NCI-H146 treated with DMSO at 0.1 percent for 48 hours (cell line): ENCODE measurements at regions not wholly inside any gene's neighbourhood (a gene's known extent, or its start where the extent isn't known, plus 50 kb on each side); places are given as distances from the start of the nearest gene placed in this dataset.
"Not testable (repeated sequence)": the region's sequence is repeated elsewhere in the genome, so short reads cannot be mapped to it uniquely, and the experiment has no call there.

Experiments
- DNase-seq: peaks from one replicate; lab custom pipeline; 2025; ENCODE audit not compliant: unreplicated experiment; lab: John Stamatoyannopoulos, UW

- not testable (repeated sequence) for DNase-seq
Observed at GRCh38 chr9:42370172-42370571, 186.7 kb downstream of the SPATA31A6 start.

- not testable (repeated sequence) for DNase-seq
Observed at GRCh38 chr9:42371417-42371816, 188.0 kb downstream of the SPATA31A6 start.

GRCh38 chr9:42377530-42378417 lies 194.3 kb downstream of the SPATA31A6 start:
- DNase-seq, result not testable (repeated sequence)

GRCh38 chr9:42378418-42378815 lies 195.0 kb downstream of the SPATA31A6 start:
- DNase-seq, result no peak

GRCh38 chr9:42379602-42380001 lies 196.1 kb downstream of the SPATA31A6 start:
- not testable (repeated sequence) for DNase-seq

- DNase-seq, result not testable (repeated sequence)
Observed at GRCh38 chr9:42384585-42384984, 201.1 kb downstream of the SPATA31A6 start.

- not testable (repeated sequence) for DNase-seq
Observed at GRCh38 chr9:42385574-42386120, 202.2 kb downstream of the SPATA31A6 start.

- DNase-seq, result no peak
Observed at GRCh38 chr9:42386477-42386876, 203.0 kb downstream of the SPATA31A6 start.

- no peak for DNase-seq
Observed at GRCh38 chr9:42388146-42388690, 204.8 kb downstream of the SPATA31A6 start.

GRCh38 chr9:42388846-42389245 lies 205.4 kb downstream of the SPATA31A6 start:
- DNase-seq, result no peak

- not testable (repeated sequence) for DNase-seq
Observed at GRCh38 chr9:42392773-42393455, 209.5 kb downstream of the SPATA31A6 start.

GRCh38 chr9:42396318-42396717 lies 212.9 kb downstream of the SPATA31A6 start:
- no peak for DNase-seq

GRCh38 chr9:42397336-42397735 lies 213.9 kb downstream of the SPATA31A6 start:
- DNase-seq, result not testable (repeated sequence)

- DNase-seq, result not testable (repeated sequence)
Observed at GRCh38 chr9:42402919-42403318, 219.5 kb downstream of the SPATA31A6 start.

GRCh38 chr9:42409581-42409980 lies 226.1 kb downstream of the SPATA31A6 start:
- DNase-seq, result not testable (repeated sequence)

- not testable (repeated sequence) for DNase-seq
Observed at GRCh38 chr9:42412354-42412753, 228.9 kb downstream of the SPATA31A6 start.

- not testable (repeated sequence) for DNase-seq
Observed at GRCh38 chr9:42414865-42415264, 231.4 kb downstream of the SPATA31A6 start.

GRCh38 chr9:42419652-42420051 lies 236.2 kb downstream of the SPATA31A6 start:
- DNase-seq, result not testable (repeated sequence)

GRCh38 chr9:42420324-42420723 lies 236.9 kb downstream of the SPATA31A6 start:
- DNase-seq, result not testable (repeated sequence)

GRCh38 chr9:42421630-42422029 lies 238.2 kb downstream of the SPATA31A6 start:
- DNase-seq, result not testable (repeated sequence)
